H1 (cell line): ENCODE measurements at regions not wholly inside any gene's neighbourhood (a gene's known extent, or its start where the extent isn't known, plus 50 kb on each side); places are given as distances from the start of the nearest gene placed in this dataset.

Source experiments
- CTCF ChIA-PET: fragments of 300-600 bp; sonication (Branson Sonifier 250); formaldehyde crosslinking; loops from one replicate; lab custom pipeline; 2021; ENCODE audit not compliant: partially characterized antibody; lab: Charles Lee
- POLR2A ChIA-PET: fragments of 300-600 bp; sonication (Branson Sonifier 250); formaldehyde crosslinking; loops from one replicate; lab custom pipeline; 2021; ENCODE audit warnings: inconsistent platforms; ENCODE audit not compliant: partially characterized antibody; lab: Charles Lee
- DNase-seq, 2 experiments: peaks; one replicate each; pipeline versions ENCODE4 v3.0.0 to v3.0.0-alpha.2; 2010 to 2022; ENCODE audit warnings: low spot score in 2 of 2, low read depth in 1 of 2, mixed read lengths in 1 of 2
- FAIRE-seq: peaks from 2 replicates; lab custom pipeline; 2011; peaks lifted over from hg19 to GRCh38; lab: Jason Lieb, UNC
- H2AFZ ChIP-seq: 2 replicates; pipeline ENCODE4 v1.8.1; 2012; ENCODE audit warnings: low read length, inconsistent platforms
- H2AK5ac ChIP-seq: 2 replicates; pipeline ENCODE4 v1.6.1; 2013; ENCODE audit warnings: low read depth, low read length
- H2BK120ac ChIP-seq: replicated peaks from 2 replicates; pipeline ENCODE3; 2013; ENCODE audit warnings: low read depth, low read length, inconsistent platforms
- H2BK12ac ChIP-seq: 2 replicates; pipeline ENCODE4 v1.6.1; 2013; ENCODE audit warnings: low read depth, low read length
- H2BK15ac ChIP-seq: 2 replicates; pipeline ENCODE4 v1.6.1; 2013; ENCODE audit warnings: low read length
- H2BK20ac ChIP-seq: 2 replicates; pipeline ENCODE4 v1.6.1; 2013; ENCODE audit warnings: low read length
- H2BK5ac ChIP-seq: 2 replicates; pipeline ENCODE4 v1.6.1; 2013; ENCODE audit warnings: low read depth, low read length
- H3K14ac ChIP-seq: 2 replicates; pipeline ENCODE4 v1.6.1; 2013; ENCODE audit warnings: inconsistent platforms; ENCODE audit not compliant: insufficient read length
- H3K18ac ChIP-seq: 2 replicates; pipeline ENCODE4 v1.6.1; 2013; ENCODE audit warnings: low read length; ENCODE audit errors: extremely low read depth
- H3K23ac ChIP-seq: 2 replicates; pipeline ENCODE4 v1.6.1; 2013; ENCODE audit warnings: inconsistent platforms; ENCODE audit not compliant: insufficient read length
- H3K23me2 ChIP-seq: 2 replicates; pipeline ENCODE4 v1.6.1; 2013; ENCODE audit warnings: low read depth, low read length
- H3K27ac ChIP-seq: 2 replicates; pipeline ENCODE4 v1.6.1; 2011; ENCODE audit warnings: low read depth, low read length, inconsistent platforms
- H3K27me3 ChIP-seq, 4 experiments: replicated peaks in 1 of 4; 1 replicate in 1 of 4; 2 replicates in 3 of 4; pipeline versions ENCODE4 v1.6.1 to v1.8.1; 2011 to 2013; ENCODE audit warnings: low read length in 3 of 4, mild to moderate bottlenecking in 3 of 4, inconsistent platforms in 2 of 4, mixed read lengths in 2 of 4, moderate library complexity in 1 of 4; ENCODE audit not compliant: control insufficient read depth in 3 of 4, insufficient read depth in 3 of 4; ENCODE audit errors: extremely low read depth in 1 of 4
- H3K36me3 ChIP-seq, 4 experiments: 2 replicates each; pipeline versions ENCODE4 v1.6.1 to v1.8.1; 2011 to 2013; ENCODE audit warnings: mild to moderate bottlenecking in 4 of 4, low read length in 3 of 4, moderate library complexity in 2 of 4, control low read depth in 1 of 4, inconsistent platforms in 1 of 4; ENCODE audit not compliant: insufficient read depth in 4 of 4, control insufficient read depth in 2 of 4
- H3K4ac ChIP-seq: replicated peaks from 2 replicates; pipeline ENCODE3; 2013; ENCODE audit warnings: low read length, low read depth, mixed read lengths, inconsistent platforms; ENCODE audit not compliant: insufficient read length
- H3K4me1 ChIP-seq, 4 experiments: replicated peaks in 1 of 4; 1 replicate in 1 of 4; 2 replicates in 3 of 4; pipeline versions ENCODE4 v1.6.1 to v1.8.1; 2011 to 2013; ENCODE audit warnings: low read length in 3 of 4, inconsistent platforms in 2 of 4, mixed read lengths in 1 of 4; ENCODE audit not compliant: insufficient read depth in 4 of 4, control insufficient read depth in 3 of 4
- H3K4me2 ChIP-seq, 2 experiments: 2 replicates each; pipeline versions ENCODE4 v1.6.1 to v1.8.1; 2011 to 2013; ENCODE audit warnings: low read depth in 2 of 2, low read length in 2 of 2, control low read depth in 1 of 2, inconsistent platforms in 1 of 2, mild to moderate bottlenecking in 1 of 2; ENCODE audit not compliant: insufficient read depth in 1 of 2
- H3K4me3 ChIP-seq, 4 experiments: fragments of 200-600, 300-600 bp in 1 of 4; sonication (generic), shearing (Covaris generic), sonication (Bioruptor Twin) in 1 of 4; 2 replicates each; pipeline versions ENCODE4 v1.5.1 to v1.8.1; 2011 to 2016; ENCODE audit warnings: low read length in 4 of 4, low read depth in 3 of 4, control low read depth in 2 of 4, inconsistent platforms in 2 of 4, mild to moderate bottlenecking in 2 of 4, mixed read lengths in 1 of 4, moderate library complexity in 1 of 4; ENCODE audit not compliant: insufficient read depth in 2 of 4; ENCODE audit errors: extremely low read depth in 1 of 4
- H3K56ac ChIP-seq: replicated peaks from 2 replicates; pipeline ENCODE3; 2013; ENCODE audit warnings: low read depth, mild to moderate bottlenecking, mixed read lengths, low read length, inconsistent platforms; ENCODE audit not compliant: insufficient read length
- H3K79me1 ChIP-seq: 2 replicates; pipeline ENCODE4 v1.6.1; 2013; ENCODE audit warnings: low read depth, low read length, control low read depth
- H3K79me2 ChIP-seq, 2 experiments: 2 replicates each; pipeline versions ENCODE4 v1.6.1 to v1.8.1; 2012 to 2013; ENCODE audit warnings: low read length in 2 of 2, mild to moderate bottlenecking in 2 of 2, inconsistent platforms in 1 of 2; ENCODE audit not compliant: insufficient read depth in 2 of 2, control insufficient read depth in 1 of 2
- H3K9ac ChIP-seq, 4 experiments: replicated peaks in 1 of 4; 1 replicate in 1 of 4; 2 replicates in 3 of 4; pipeline versions ENCODE4 v1.6.1 to v1.8.1; 2011 to 2013; ENCODE audit warnings: low read depth in 3 of 4, low read length in 3 of 4, control low read depth in 2 of 4, mild to moderate bottlenecking in 2 of 4, moderate library complexity in 2 of 4, inconsistent platforms in 1 of 4; ENCODE audit errors: extremely low read depth in 1 of 4
- H3K9me3 ChIP-seq, 2 experiments: 2 replicates each; pipeline versions ENCODE4 v1.6.1 to v1.8.1; 2012 to 2013; ENCODE audit warnings: mild to moderate bottlenecking in 2 of 2, moderate library complexity in 2 of 2, control low read depth in 1 of 2, inconsistent platforms in 1 of 2, low read depth in 1 of 2, low read length in 1 of 2, mixed read lengths in 1 of 2; ENCODE audit not compliant: insufficient read depth in 2 of 2
- H4K20me1 ChIP-seq, 2 experiments: replicated peaks in 1 of 2; 2 replicates each; pipeline versions ENCODE3 to v1.8.1; 2011 to 2013; ENCODE audit warnings: inconsistent platforms in 2 of 2, low read length in 2 of 2, mild to moderate bottlenecking in 1 of 2; ENCODE audit not compliant: insufficient read depth in 2 of 2, control insufficient read depth in 1 of 2
- H4K5ac ChIP-seq: 2 replicates; pipeline ENCODE4 v1.6.1; 2013; ENCODE audit warnings: low read length, low read depth, mixed read lengths, inconsistent platforms; ENCODE audit not compliant: insufficient read length
- H4K8ac ChIP-seq: 2 replicates; pipeline ENCODE4 v1.8.0; 2013; ENCODE audit warnings: mild to moderate bottlenecking, moderate library complexity, low read length, inconsistent platforms; ENCODE audit not compliant: insufficient read depth; ENCODE audit errors: extremely low read depth
- H4K91ac ChIP-seq: replicated peaks from 2 replicates; pipeline ENCODE3; 2013; ENCODE audit warnings: low read length, mixed read lengths, inconsistent platforms; ENCODE audit not compliant: insufficient read length
- BCL11A ChIP-seq, 2 experiments: IDR thresholded peaks; one replicate each; pipeline ENCODE4 v1.6.1; 2011; ENCODE audit warnings: low read depth in 2 of 2, low read length in 2 of 2, mild to moderate bottlenecking in 2 of 2
- CEBPB ChIP-seq: IDR thresholded peaks from 2 replicates; pipeline ENCODE4 v1.6.1; 2012; ENCODE audit warnings: low read depth, low read length
- RAD21 ChIP-seq, 2 experiments: IDR thresholded peaks in 1 of 2; conservative IDR thresholded peaks in 1 of 2; 2 replicates each; pipeline ENCODE4 v1.6.1; 2011; ENCODE audit warnings: low read depth in 2 of 2, low read length in 2 of 2, improper control_type of control experiment in 1 of 2, inconsistent platforms in 1 of 2, mild to moderate bottlenecking in 1 of 2, moderate library complexity in 1 of 2
- SAP30 ChIP-seq: fragments of 300-600 bp; sonication (generic); IDR thresholded peaks from 2 replicates; pipeline ENCODE4 v1.7.1; 2012; ENCODE audit warnings: low read length, moderate library complexity, mild to moderate bottlenecking, inconsistent platforms; ENCODE audit not compliant: insufficient read depth, insufficient replicate concordance
- SP2 ChIP-seq: IDR thresholded peaks from 2 replicates; pipeline ENCODE4 v1.6.1; 2012; ENCODE audit warnings: mild to moderate bottlenecking, low read length, inconsistent platforms
- TBP ChIP-seq: IDR thresholded peaks from 2 replicates; pipeline ENCODE4 v1.6.1; 2011; ENCODE audit warnings: low read depth, low read length, improper control_type of control experiment
- TCF12 ChIP-seq: IDR thresholded peaks from 2 replicates; pipeline ENCODE4 v1.6.1; 2011; ENCODE audit warnings: low read depth, mild to moderate bottlenecking, low read length
- WGBS, 2 experiments: shearing (Covaris generic) in 1 of 2; methylation state at CpG; one replicate each; pipeline versions ENCODE4 v1.1.6 to v1.1.7; 2013 to 2015; ENCODE audit warnings: low lambda C conversion rate in 2 of 2, mixed read lengths in 2 of 2, inconsistent platforms in 1 of 2, low coverage in 1 of 2, missing lambda C conversion rate in 1 of 2; ENCODE audit not compliant: insufficient replicate concordance in 2 of 2, insufficient coverage in 1 of 2, insufficient read length in 1 of 2; ENCODE audit errors: extremely low coverage in 1 of 2, missing lambda C conversion rate in 1 of 2; 5-methylcytosine and 5-hydroxymethylcytosine counted together
- TF ChIP-seq, protein P1 (sequence below): IDR thresholded peaks from 2 replicates; pipeline ENCODE4 v1.6.1; 2012; ENCODE audit warnings: inconsistent platforms

GRCh38 chr6:4365686-4366085 is 230.3 kb upstream of the ECI2 start:
- no peak overlapping the region for H2AFZ ChIP-seq
- FAIRE-seq = no peak
- H3K4me3 ChIP-seq = no peak overlapping the region
- no peak for DNase-seq
- WGBS, 2 experiments = 85% methylated on average over 3 of the region's 3 CpGs; no CpG with 5 or more reads in 1 of the 2 experiments
- H4K20me1 ChIP-seq = no peaks in the 10 kb centered on the region
- H3K79me2 ChIP-seq = no peaks in the 10 kb centered on the region
- no peak overlapping the region for H3K4ac ChIP-seq
- H2AK5ac ChIP-seq = no peak overlapping the region
- H3K9me3 ChIP-seq = no peaks in the 10 kb centered on the region
- H2BK5ac ChIP-seq = no peak overlapping the region
- peaks cover 0 to 5% (median 0%) of the 10 kb centered on the region in 4 experiments; a peak in 1 of 7 replicates for H3K4me1 ChIP-seq
- ChIA-PET POLR2A (no interaction called here), CTCF (interaction anchor here (0.7 to 1.3 kb wide), 2 partner anchors 10 to 30 kb away, joined by 3 to 4 read pairs; no protein-coding TSS in a partner anchor)
- no peak overlapping the region for H4K8ac ChIP-seq
- H2BK20ac ChIP-seq = no peak overlapping the region
- no peak overlapping the region for H4K5ac ChIP-seq
- H3K56ac ChIP-seq = no peak overlapping the region
- H3K27ac ChIP-seq = no peak overlapping the region
- no peak overlapping the region for H3K14ac ChIP-seq
- no peak overlapping the region for H3K23ac ChIP-seq
- no peaks in the 10 kb centered on the region for H3K27me3 ChIP-seq
- no peaks in the 10 kb centered on the region for H3K36me3 ChIP-seq
- peaks cover 2% of the 10 kb centered on the region; the same call in 1 of the 2 replicates for H3K23me2 ChIP-seq
- H3K18ac ChIP-seq = no peak overlapping the region
- H2BK120ac ChIP-seq = no peak overlapping the region
- TF ChIP-seq BCL11A (IDR thresholded peaks at IDR 0.05; ENCODE audit: low read depth in 2 of 2, low read length in 2 of 2) (no peak), CEBPB (no peak), TCF12 (no peak), TBP (no peak), SP2 (no peak), SAP30 (no peak), RAD21 (IDR thresholded peaks at IDR 0.05 in 1 of 2, conservative IDR thresholded peaks at IDR 0.05 in 1 of 2; ENCODE audit: low read depth in 2 of 2, low read length in 2 of 2) (no peak)
- TF ChIP-seq, protein P1, sequence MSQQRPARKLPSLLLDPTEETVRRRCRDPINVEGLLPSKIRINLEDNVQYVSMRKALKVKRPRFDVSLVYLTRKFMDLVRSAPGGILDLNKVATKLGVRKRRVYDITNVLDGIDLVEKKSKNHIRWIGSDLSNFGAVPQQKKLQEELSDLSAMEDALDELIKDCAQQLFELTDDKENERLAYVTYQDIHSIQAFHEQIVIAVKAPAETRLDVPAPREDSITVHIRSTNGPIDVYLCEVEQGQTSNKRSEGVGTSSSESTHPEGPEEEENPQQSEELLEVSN = no peak
- no peak overlapping the region for H2BK12ac ChIP-seq
- H3K9ac ChIP-seq = no peak overlapping the region
- H3K4me2 ChIP-seq = no peak overlapping the region
- H4K91ac ChIP-seq = no peak overlapping the region
- no peaks in the 10 kb centered on the region for H3K79me1 ChIP-seq
- no peak overlapping the region for H2BK15ac ChIP-seq
